Tibial nerve (tissue), 4 donors: ENCODE measurements at regions not wholly inside any gene's neighbourhood (a gene's known extent, or its start where the extent isn't known, plus 50 kb on each side); places are given as distances from the start of the nearest gene placed in this dataset.

Experiments
- DNase-seq, 2 donors: peaks; one replicate each; pipeline ENCODE4 v3.0.0-alpha.2; 2019; ENCODE audit warnings: low spot score in 2 of 2
- H3K27ac ChIP-seq, 4 donors: fragments of 200-600 bp; sonication (generic) in 3 of 4; one replicate each; pipeline ENCODE4 v1.5.1; 2017 to 2019; ENCODE audit warnings: mild to moderate bottlenecking in 1 of 4
- H3K27me3 ChIP-seq, 2 donors: fragments of 200-600 bp; sonication (generic) in 1 of 2; one replicate each; pipeline versions ENCODE4 v1.5.1 to v1.6.0; 2017 to 2019
- H3K36me3 ChIP-seq, 3 donors: fragments of 200-600 bp; sonication (generic); one replicate each; pipeline ENCODE4 v1.5.1; 2018 to 2019
- H3K4me1 ChIP-seq, 4 donors: fragments of 200-600 bp; sonication (generic) in 3 of 4; one replicate each; pipeline ENCODE4 v1.5.1; 2017 to 2019
- H3K4me3 ChIP-seq, 4 donors: fragments of 200-600 bp; sonication (generic) in 3 of 4; one replicate each; pipeline ENCODE4 v1.5.1; 2017 to 2019; ENCODE audit warnings: mild to moderate bottlenecking in 1 of 4, moderate library complexity in 1 of 4
- H3K9me3 ChIP-seq, 4 donors: fragments of 200-600 bp; sonication (generic) in 3 of 4; one replicate each; pipeline ENCODE4 v1.5.1; 2017 to 2019
- CTCF ChIP-seq, 5 experiments: fragments of 200-600 bp in 3 of 5; fragments of 450-650 bp in 2 of 5; sonication (generic) in 3 of 5; IDR thresholded peaks; one replicate each; pipeline ENCODE4 v1.5.1; 2016 to 2019; ENCODE audit warnings: antibody characterized with exemption in 5 of 5, mild to moderate bottlenecking in 3 of 5, moderate library complexity in 2 of 5
- EP300 ChIP-seq, 2 donors: sonication (generic); formaldehyde crosslinking; IDR thresholded peaks; one replicate each; pipeline ENCODE4 v1.6.1; 2017; ENCODE audit warnings: antibody characterized with exemption in 2 of 2, mild to moderate bottlenecking in 1 of 2
- POLR2A ChIP-seq, 2 donors: fragments of 450-650 bp; IDR thresholded peaks; one replicate each; pipeline ENCODE4 v1.6.1; 2017; ENCODE audit warnings: antibody characterized with exemption in 2 of 2, mild to moderate bottlenecking in 2 of 2, moderate library complexity in 2 of 2
- WGBS, 2 donors: methylation state at CpG; one replicate each; pipeline ENCODE4 v1.1.5; 2018; 5-methylcytosine and 5-hydroxymethylcytosine counted together

- Histone ChIP-seq H3K36me3 (no peaks in the 10 kb centered on the region), H3K9me3 (no peaks in the 10 kb centered on the region), H3K27ac (no peak overlapping the region), H3K4me3 (no peak overlapping the region), H3K27me3 (no peaks in the 10 kb centered on the region), H3K4me1 (no peaks in the 10 kb centered on the region)
- 80 to 85% methylated on average over 3 of the region's 3 CpGs for WGBS, 2 donors
- no peak for DNase-seq
- TF ChIP-seq CTCF (IDR thresholded peaks at IDR 0.05) = no peak
- no peak for TF ChIP-seq EP300 (IDR thresholded peaks at IDR 0.05)
- no peak for TF ChIP-seq POLR2A (IDR thresholded peaks at IDR 0.05)
These were observed 67.3 kb upstream of the SIRPG start for GRCh38 chr20:1724901-1725300.

GRCh38 chr20:1722513-1723050, 65.0 kb upstream of the SIRPG start:
- 81 to 85% methylated on average over 2 of the region's 2 CpGs for WGBS, 2 donors
- Histone ChIP-seq H3K27ac (no peak overlapping the region), H3K27me3 (no peaks in the 10 kb centered on the region), H3K9me3 (no peaks in the 10 kb centered on the region), H3K36me3 (no peaks in the 10 kb centered on the region), H3K4me3 (no peak overlapping the region), H3K4me1 (no peaks in the 10 kb centered on the region)
- TF ChIP-seq POLR2A (IDR thresholded peaks at IDR 0.05) = no peak
- TF ChIP-seq CTCF (IDR thresholded peaks at IDR 0.05) = no peak
- TF ChIP-seq EP300 (IDR thresholded peaks at IDR 0.05) = no peak
- DNase-seq = no peak

- H3K36me3 ChIP-seq = no peaks in the 10 kb centered on the region
- no peak for DNase-seq
These were observed 64.3 kb upstream of the SIRPG start for GRCh38 chr20:1721687-1722512.

GRCh38 chr20:1720845-1721475, 63.4 kb upstream of the SIRPG start:
- WGBS, 2 donors = 76 to 82% methylated on average over 5 of the region's 5 CpGs
- peaks cover 0 to 4% (median 0%) of the 10 kb centered on the region in 4 donors for H3K9me3 ChIP-seq
- H3K4me1 ChIP-seq = no peaks in the 10 kb centered on the region
- no peak for TF ChIP-seq EP300 (IDR thresholded peaks at IDR 0.05)
- no peak for TF ChIP-seq POLR2A (IDR thresholded peaks at IDR 0.05)
- no peak for TF ChIP-seq CTCF (IDR thresholded peaks at IDR 0.05)
- no peaks in the 10 kb centered on the region for H3K27me3 ChIP-seq
- H3K27ac ChIP-seq = no peak overlapping the region
- H3K4me3 ChIP-seq = no peak overlapping the region
- no peak for DNase-seq
- no peaks in the 10 kb centered on the region for H3K36me3 ChIP-seq

More at GRCh38 chr20:1721687-1722512, 64.3 kb upstream of the SIRPG start:
- Histone ChIP-seq H3K27ac (no peak overlapping the region), H3K9me3 (peaks cover 0 to 4% (median 0%) of the 10 kb centered on the region in 4 donors), H3K4me3 (no peak overlapping the region), H3K4me1 (no peaks in the 10 kb centered on the region), H3K27me3 (no peaks in the 10 kb centered on the region)
- TF ChIP-seq CTCF (IDR thresholded peaks at IDR 0.05) (no peak), EP300 (IDR thresholded peaks at IDR 0.05) (no peak), POLR2A (IDR thresholded peaks at IDR 0.05) (no peak)
- WGBS, 2 donors = 61 to 66% methylated on average over 6 of the region's 6 CpGs

GRCh38 chr20:1720226-1720625, 62.6 kb upstream of the SIRPG start:
- TF ChIP-seq EP300 (IDR thresholded peaks at IDR 0.05) (no peak), CTCF (IDR thresholded peaks at IDR 0.05) (no peak), POLR2A (IDR thresholded peaks at IDR 0.05) (no peak)
- no peak overlapping the region for H3K4me3 ChIP-seq

More at GRCh38 chr20:1720226-1720625, 62.6 kb upstream of the SIRPG start:
- H3K36me3 ChIP-seq = no peaks in the 10 kb centered on the region
- H3K27me3 ChIP-seq = no peaks in the 10 kb centered on the region
- no peaks in the 10 kb centered on the region for H3K4me1 ChIP-seq
- DNase-seq = no peak
- H3K9me3 ChIP-seq = peaks cover 0 to 4% (median 0%) of the 10 kb centered on the region in 4 donors
- 94% methylated on average over 4 of the region's 4 CpGs for WGBS, 2 donors
- H3K27ac ChIP-seq = no peak overlapping the region
